Sigmoid colon (tissue), 6 donors: ENCODE measurements at regions not wholly inside any gene's neighbourhood (a gene's known extent, or its start where the extent isn't known, plus 50 kb on each side); places are given as distances from the start of the nearest gene placed in this dataset.
"Not testable (repeated sequence)": the region's sequence is repeated elsewhere in the genome, so short reads cannot be mapped to it uniquely, and the experiment has no call there.

Source experiments
- DNase-seq: peaks from one replicate; pipeline ENCODE4 v3.0.0-alpha.2; 2019
- H3K27ac ChIP-seq, 4 donors: fragments of 200-600 bp; sonication (generic); one replicate each; pipeline ENCODE4 v1.5.1; 2016 to 2019; ENCODE audit warnings: mild to moderate bottlenecking in 1 of 4
- H3K27me3 ChIP-seq, 3 donors: fragments of 200-600 bp; sonication (generic); one replicate each; pipeline ENCODE4 v1.5.1; 2019; ENCODE audit warnings: mild to moderate bottlenecking in 1 of 3
- H3K36me3 ChIP-seq, 4 donors: fragments of 200-600 bp; sonication (generic); one replicate each; pipeline ENCODE4 v1.5.1; 2016 to 2019
- H3K4me1 ChIP-seq, 4 donors: fragments of 200-600 bp; sonication (generic); one replicate each; pipeline ENCODE4 v1.5.1; 2017 to 2019
- H3K4me3 ChIP-seq, 4 donors: fragments of 200-600 bp; sonication (generic); one replicate each; pipeline ENCODE4 v1.5.1; 2017 to 2019; ENCODE audit warnings: mild to moderate bottlenecking in 2 of 4, moderate library complexity in 1 of 4
- H3K9me3 ChIP-seq, 4 donors: fragments of 200-600 bp in 3 of 4; sonication (generic) in 3 of 4; one replicate each; pipeline versions ENCODE4 v1.5.1 to v1.6.1; 2013 to 2019
- CTCF ChIP-seq, 4 experiments: fragments of 450-650 bp in 3 of 4; fragments of 200-600 bp in 1 of 4; IDR thresholded peaks; one replicate each; pipeline ENCODE4 v1.5.1; 2016 to 2019; ENCODE audit warnings: antibody characterized with exemption in 4 of 4, mild to moderate bottlenecking in 3 of 4, moderate library complexity in 2 of 4
- EP300 ChIP-seq, 4 donors: sonication (generic); formaldehyde crosslinking; IDR thresholded peaks; one replicate each; pipeline ENCODE4 v1.6.1; 2017; ENCODE audit warnings: antibody characterized with exemption in 4 of 4
- POLR2A ChIP-seq, 2 donors: fragments of 450-650 bp; IDR thresholded peaks; one replicate each; pipeline ENCODE4 v1.6.1; 2016; ENCODE audit warnings: antibody characterized with exemption in 2 of 2, mild to moderate bottlenecking in 2 of 2, moderate library complexity in 2 of 2
- POLR2AphosphoS5 ChIP-seq, 4 donors: sonication (generic); formaldehyde crosslinking; IDR thresholded peaks; one replicate each; pipeline ENCODE4 v1.6.1; 2017; ENCODE audit warnings: antibody characterized with exemption in 4 of 4
- WGBS, 2 donors: extraction: QIAGEN DNeasy Blood & Tissue Kit; methylation state at CpG; one replicate each; pipeline ENCODE4 v1.1.7; 2013; 5-methylcytosine and 5-hydroxymethylcytosine counted together
- intact Hi-C: fragments of 100-400 bp; cut with DNase I; formaldehyde crosslinking; loops from one replicate; pipeline ENCODE4 v1.15.1; 2023
- donor health status: healthy with polysubstance abuse.
- donor health status: healthy.

DNA sequence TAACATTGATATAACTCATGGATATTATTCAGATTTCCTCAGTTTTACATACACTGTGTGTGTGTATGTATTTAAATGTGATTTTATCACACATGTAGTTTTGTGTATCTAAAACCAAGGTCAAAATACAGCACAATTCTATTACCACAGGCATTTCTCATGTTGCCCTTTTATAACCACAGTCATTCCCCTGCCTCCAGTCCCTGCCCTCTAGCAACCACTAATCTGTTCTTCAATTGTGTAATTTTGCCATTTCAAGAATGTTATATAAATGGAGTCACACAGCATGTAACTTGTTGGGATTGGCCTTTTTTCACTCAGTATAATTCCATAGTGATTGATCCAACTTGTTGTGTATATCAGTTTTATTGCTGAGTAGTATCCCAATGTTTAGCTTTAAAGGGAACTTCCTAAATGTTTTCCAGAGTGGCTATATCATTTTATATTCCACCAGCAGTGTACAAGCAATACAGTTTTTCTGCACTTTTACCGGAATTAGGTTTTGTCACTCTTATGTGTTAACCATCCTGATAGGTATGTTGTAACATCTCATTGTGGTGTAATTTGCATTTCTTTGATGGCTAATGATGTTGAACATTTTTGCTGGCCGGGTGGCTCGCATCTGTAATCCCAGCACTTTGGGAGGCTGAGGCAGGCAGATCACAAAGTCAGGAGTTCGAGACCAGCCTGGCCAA, 338.2 kb downstream of the SOX4 start:
- DNase-seq = no peak
- TF ChIP-seq POLR2A (IDR thresholded peaks at IDR 0.05) (no peak), EP300 (IDR thresholded peaks at IDR 0.05) (no peak), CTCF (IDR thresholded peaks at IDR 0.05) (no peak), POLR2AphosphoS5 (IDR thresholded peaks at IDR 0.05) (no peak)
- WGBS, 2 donors = 92 to 94% methylated on average over 4 of the region's 4 CpGs
- Histone ChIP-seq H3K9me3 (no peaks in the 10 kb centered on the region), H3K4me1 (no peaks in the 10 kb centered on the region), H3K27ac (no peak overlapping the region), H3K36me3 (no peaks in the 10 kb centered on the region), H3K4me3 (no peak overlapping the region), H3K27me3 (no peaks in the 10 kb centered on the region)
- intact Hi-C loops = no loop called here

- H3K27ac ChIP-seq = no peak overlapping the region
- H3K4me3 ChIP-seq = no peak overlapping the region
- H3K4me1 ChIP-seq = no peaks in the 10 kb centered on the region
- intact Hi-C loops = no loop called here
- H3K9me3 ChIP-seq = no peaks in the 10 kb centered on the region
- H3K36me3 ChIP-seq = no peaks in the 10 kb centered on the region
- TF ChIP-seq EP300 (IDR thresholded peaks at IDR 0.05) (no peak), CTCF (IDR thresholded peaks at IDR 0.05) (no peak), POLR2A (IDR thresholded peaks at IDR 0.05) (no peak), POLR2AphosphoS5 (IDR thresholded peaks at IDR 0.05) (no peak)
- no peak for DNase-seq
- no peaks in the 10 kb centered on the region for H3K27me3 ChIP-seq
Measured at GRCh38 chr6:21933351-21933750, 339.8 kb downstream of the SOX4 start.

GRCh38 chr6:21935142-21935541, 341.6 kb downstream of the SOX4 start:
- Histone ChIP-seq H3K9me3 (no peaks in the 10 kb centered on the region), H3K4me3 (no peak overlapping the region), H3K4me1 (no peaks in the 10 kb centered on the region), H3K27ac (no peak overlapping the region), H3K36me3 (no peaks in the 10 kb centered on the region), H3K27me3 (no peaks in the 10 kb centered on the region)
- TF ChIP-seq EP300 (IDR thresholded peaks at IDR 0.05) (no peak), POLR2A (IDR thresholded peaks at IDR 0.05) (no peak), POLR2AphosphoS5 (IDR thresholded peaks at IDR 0.05) (no peak), CTCF (IDR thresholded peaks at IDR 0.05) (no peak)
- DNase-seq = no peak
- intact Hi-C loops = no loop called here

DNA sequence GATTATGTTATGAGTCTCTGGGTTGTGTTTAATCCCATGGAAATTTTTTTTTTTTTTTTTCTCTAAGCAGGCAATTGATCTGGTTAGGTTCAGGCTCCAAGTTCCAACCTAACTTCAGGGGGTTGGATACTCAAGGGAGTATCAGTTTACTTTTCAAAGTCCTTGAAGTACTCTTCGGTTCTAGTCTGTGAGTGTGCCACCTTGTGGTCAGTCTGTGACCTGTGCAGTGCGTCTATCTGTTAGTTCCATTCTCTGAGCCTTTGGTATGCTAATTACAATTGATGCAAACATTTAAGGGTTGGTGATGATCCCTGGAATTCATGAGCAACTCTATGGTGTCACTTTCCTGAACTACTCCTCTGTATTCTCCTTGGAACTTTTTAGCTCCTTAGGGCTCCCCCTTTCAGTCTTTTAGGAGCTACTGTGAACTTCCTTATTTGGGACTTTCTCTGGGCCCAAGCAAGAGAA, 342.0 kb downstream of the SOX4 start:
- TF ChIP-seq EP300 (IDR thresholded peaks at IDR 0.05) = no peak
- TF ChIP-seq CTCF (IDR thresholded peaks at IDR 0.05) = peak in 3 of 4 experiments; percentile 15 to 41 (median 24)
- Histone ChIP-seq H3K9me3 (no peaks in the 10 kb centered on the region), H3K27me3 (no peaks in the 10 kb centered on the region), H3K4me1 (no peaks in the 10 kb centered on the region), H3K4me3 (no peak overlapping the region), H3K27ac (no peak overlapping the region), H3K36me3 (no peaks in the 10 kb centered on the region)
- DNase-seq = no peak
- 20 to 59% methylated on average over 2 of the region's 2 CpGs for WGBS, 2 donors
- intact Hi-C loops = no loop called here

- TF ChIP-seq CTCF (IDR thresholded peaks at IDR 0.05) = no peak
- no peak for TF ChIP-seq EP300 (IDR thresholded peaks at IDR 0.05)
- TF ChIP-seq POLR2A (IDR thresholded peaks at IDR 0.05) = no peak
- intact Hi-C loops = no loop called here
- Histone ChIP-seq H3K4me3 (no peak overlapping the region), H3K36me3 (no peaks in the 10 kb centered on the region), H3K4me1 (peaks cover 0 to 6% (median 1%) of the 10 kb centered on the region in 4 donors), H3K27me3 (no peaks in the 10 kb centered on the region), H3K27ac (no peak overlapping the region), H3K9me3 (no peaks in the 10 kb centered on the region)
- DNase-seq = no peak
- WGBS, 2 donors = 86 to 96% methylated on average over 6 of the region's 6 CpGs
Measured at GRCh38 chr6:21937466-21937865, 343.9 kb downstream of the SOX4 start.

DNA sequence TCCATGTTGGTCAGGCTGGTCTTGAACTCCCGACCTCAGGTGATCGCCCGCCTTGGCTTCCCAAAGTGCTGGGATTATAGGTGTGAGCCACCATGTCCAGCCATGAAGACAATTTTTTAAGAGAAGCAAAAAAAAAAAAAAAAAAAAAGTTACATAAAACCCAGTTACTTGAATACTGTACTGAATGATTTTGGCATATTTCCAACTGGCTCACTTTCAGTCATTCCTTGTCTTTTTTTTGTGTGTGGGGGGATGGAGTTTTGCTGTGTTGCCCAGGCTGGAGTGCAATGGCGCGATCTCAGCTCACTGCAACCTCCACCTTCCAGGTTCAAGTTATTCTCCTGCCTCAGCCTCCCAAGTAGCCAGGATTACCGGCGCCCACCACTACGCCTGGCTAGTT, 345.5 kb downstream of the SOX4 start:
- H3K27ac ChIP-seq, H3K36me3 ChIP-seq, DNase-seq, H3K27me3 ChIP-seq, H3K9me3 ChIP-seq, intact Hi-C loops, H3K4me3 ChIP-seq: not testable (repeated sequence)
- H3K4me1 ChIP-seq = peaks cover 0 to 17% (median 5%) of the 10 kb centered on the region in 4 donors
- WGBS, 2 donors = 91 to 98% methylated on average over 8 of the region's 8 CpGs
